Lower lobe of right lung (tissue), 2 donors: ENCODE measurements at regions not wholly inside any gene's neighbourhood (a gene's known extent, or its start where the extent isn't known, plus 50 kb on each side); places are given as distances from the start of the nearest gene placed in this dataset.

Experiments
- ATAC-seq, 2 donors: fragments of 200-7000 bp; cut with Tn5 transposase; one replicate each; pipeline ENCODE4 v1.9.1; 2020 to 2022; ENCODE audit warnings: mild to moderate bottlenecking in 2 of 2, moderate library complexity in 2 of 2
- DNase-seq: peaks from one replicate; pipeline ENCODE4 v3.0.0-alpha.2; 2020
- H3K27ac ChIP-seq: fragments of 200-600 bp; one replicate; pipeline ENCODE4 v1.8.0; 2022
- H3K27me3 ChIP-seq: fragments of 200-600 bp; one replicate; pipeline ENCODE4 v1.8.0; 2022; ENCODE audit warnings: low read depth
- H3K36me3 ChIP-seq: fragments of 200-600 bp; one replicate; pipeline ENCODE4 v1.8.0; 2022; ENCODE audit warnings: mild to moderate bottlenecking
- H3K4me1 ChIP-seq: fragments of 200-600 bp; one replicate; pipeline ENCODE4 v1.8.0; 2022
- H3K4me3 ChIP-seq: fragments of 200-600 bp; one replicate; pipeline ENCODE4 v1.8.0; 2022; ENCODE audit warnings: mild to moderate bottlenecking
- H3K9me3 ChIP-seq: fragments of 200-600 bp; one replicate; pipeline ENCODE4 v1.8.0; 2022
- intact Hi-C: fragments of 100-400 bp; cut with DNase I; formaldehyde crosslinking; loops from one replicate; pipeline ENCODE4 v1.11.0; 2022
- TF ChIP-seq, protein P1 (sequence below): fragments of 200-600 bp; IDR thresholded peaks from one replicate; pipeline ENCODE4 v1.8.0; 2022; ENCODE audit warnings: antibody characterized with exemption, mild to moderate bottlenecking
- donor health status: DM: no; HTN: yes; CAD: no; lungs with severe emphysema.

DNA sequence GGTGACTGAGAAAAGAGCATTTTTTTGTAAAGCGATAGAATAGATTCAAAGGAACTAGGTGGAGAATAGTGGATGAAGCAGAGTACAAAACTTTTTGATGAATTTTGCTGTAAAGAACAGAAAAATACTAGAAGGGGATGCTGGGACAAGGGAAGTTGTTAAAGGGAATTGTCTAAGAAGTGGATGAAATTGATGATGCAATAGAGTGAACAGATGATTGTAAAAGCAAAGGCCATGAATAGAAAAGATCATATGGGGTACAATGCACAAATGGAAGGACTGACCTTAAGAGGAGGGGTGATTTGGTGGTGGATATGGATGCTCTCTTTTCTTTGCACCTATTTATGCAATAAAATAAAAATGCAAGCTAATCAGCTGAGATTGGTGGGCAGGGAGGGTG, 262.7 kb upstream of the MAD2L1 start:
- H3K4me3 ChIP-seq: no peak overlapping the region
- no peaks in the 10 kb centered on the region for H3K9me3 ChIP-seq
- H3K36me3 ChIP-seq: no peaks in the 10 kb centered on the region
- H3K27ac ChIP-seq: no peak overlapping the region
- H3K27me3 ChIP-seq: no peaks in the 10 kb centered on the region
- ATAC-seq: no peak
- H3K4me1 ChIP-seq: no peaks in the 10 kb centered on the region
- intact Hi-C loops: no loop called here
- DNase-seq: no peak
- TF ChIP-seq, protein P1, sequence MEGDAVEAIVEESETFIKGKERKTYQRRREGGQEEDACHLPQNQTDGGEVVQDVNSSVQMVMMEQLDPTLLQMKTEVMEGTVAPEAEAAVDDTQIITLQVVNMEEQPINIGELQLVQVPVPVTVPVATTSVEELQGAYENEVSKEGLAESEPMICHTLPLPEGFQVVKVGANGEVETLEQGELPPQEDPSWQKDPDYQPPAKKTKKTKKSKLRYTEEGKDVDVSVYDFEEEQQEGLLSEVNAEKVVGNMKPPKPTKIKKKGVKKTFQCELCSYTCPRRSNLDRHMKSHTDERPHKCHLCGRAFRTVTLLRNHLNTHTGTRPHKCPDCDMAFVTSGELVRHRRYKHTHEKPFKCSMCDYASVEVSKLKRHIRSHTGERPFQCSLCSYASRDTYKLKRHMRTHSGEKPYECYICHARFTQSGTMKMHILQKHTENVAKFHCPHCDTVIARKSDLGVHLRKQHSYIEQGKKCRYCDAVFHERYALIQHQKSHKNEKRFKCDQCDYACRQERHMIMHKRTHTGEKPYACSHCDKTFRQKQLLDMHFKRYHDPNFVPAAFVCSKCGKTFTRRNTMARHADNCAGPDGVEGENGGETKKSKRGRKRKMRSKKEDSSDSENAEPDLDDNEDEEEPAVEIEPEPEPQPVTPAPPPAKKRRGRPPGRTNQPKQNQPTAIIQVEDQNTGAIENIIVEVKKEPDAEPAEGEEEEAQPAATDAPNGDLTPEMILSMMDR: no peak

DNA sequence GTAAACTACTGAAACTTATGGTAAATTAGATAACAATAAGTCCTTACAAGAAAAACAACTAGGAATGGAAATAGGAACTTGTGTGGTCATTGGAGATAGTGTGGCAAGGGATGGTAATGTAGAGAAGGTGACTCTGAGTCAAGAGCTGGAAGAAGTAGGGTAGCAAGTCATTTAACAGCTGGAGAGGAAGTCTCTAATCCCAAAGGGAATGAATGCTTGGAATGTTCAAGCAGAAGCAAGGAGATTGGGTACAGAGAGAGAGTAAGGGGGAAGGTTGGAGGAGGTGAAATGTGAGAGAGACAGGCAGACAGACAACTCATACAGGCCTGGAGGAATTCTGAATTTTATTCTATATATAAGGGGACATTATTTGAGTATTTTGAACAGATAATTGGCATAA, 260.6 kb upstream of the MAD2L1 start:
- no peak for ATAC-seq
- intact Hi-C loops: no loop called here
- TF ChIP-seq, protein P1: no peak
- Histone ChIP-seq H3K27ac (no peak overlapping the region), H3K4me3 (no peak overlapping the region), H3K36me3 (no peaks in the 10 kb centered on the region), H3K27me3 (no peaks in the 10 kb centered on the region), H3K9me3 (no peaks in the 10 kb centered on the region), H3K4me1 (no peaks in the 10 kb centered on the region)
- DNase-seq: no peak

DNA sequence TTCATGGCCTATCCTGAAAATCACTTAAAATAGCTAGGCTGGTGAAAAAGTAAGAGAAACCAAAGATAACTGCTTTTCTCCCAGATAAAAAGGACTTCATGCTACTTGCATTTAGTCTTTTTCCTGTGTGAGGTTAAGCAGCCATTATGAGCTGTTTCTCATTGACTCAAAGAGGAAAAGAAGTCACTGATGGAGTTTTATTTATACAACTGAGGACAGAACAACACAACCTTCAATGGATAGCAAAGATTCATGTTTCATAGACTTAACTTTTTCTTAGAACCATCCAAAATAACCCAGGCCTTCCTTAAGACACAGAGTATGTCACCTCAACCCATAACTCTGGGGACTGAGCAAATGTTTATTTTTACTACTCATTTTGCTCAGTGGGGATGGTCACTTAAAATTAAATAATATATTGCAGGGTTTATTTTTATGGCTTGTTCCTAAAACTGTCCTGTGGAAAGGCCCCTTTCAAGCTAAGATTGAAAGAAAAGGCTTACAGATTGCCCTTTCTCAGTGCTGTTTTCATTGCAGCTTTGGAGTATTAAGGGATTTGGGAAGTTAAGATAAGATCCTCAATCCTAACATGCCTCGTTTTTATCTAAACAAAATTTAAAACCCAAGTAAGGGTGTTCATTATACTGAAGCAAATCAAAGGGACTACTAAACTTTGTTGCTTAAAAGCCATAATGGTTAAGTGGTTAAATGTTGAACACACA, 252.6 kb upstream of the MAD2L1 start:
- ATAC-seq: no peak
- H3K4me1 ChIP-seq: no peaks in the 10 kb centered on the region
- TF ChIP-seq, protein P1: no peak
- no peaks in the 10 kb centered on the region for H3K36me3 ChIP-seq
- H3K4me3 ChIP-seq: no peak overlapping the region
- H3K27ac ChIP-seq: no peak overlapping the region
- intact Hi-C loops: no loop called here
- no peaks in the 10 kb centered on the region for H3K9me3 ChIP-seq
- DNase-seq: no peak
- no peaks in the 10 kb centered on the region for H3K27me3 ChIP-seq

DNA sequence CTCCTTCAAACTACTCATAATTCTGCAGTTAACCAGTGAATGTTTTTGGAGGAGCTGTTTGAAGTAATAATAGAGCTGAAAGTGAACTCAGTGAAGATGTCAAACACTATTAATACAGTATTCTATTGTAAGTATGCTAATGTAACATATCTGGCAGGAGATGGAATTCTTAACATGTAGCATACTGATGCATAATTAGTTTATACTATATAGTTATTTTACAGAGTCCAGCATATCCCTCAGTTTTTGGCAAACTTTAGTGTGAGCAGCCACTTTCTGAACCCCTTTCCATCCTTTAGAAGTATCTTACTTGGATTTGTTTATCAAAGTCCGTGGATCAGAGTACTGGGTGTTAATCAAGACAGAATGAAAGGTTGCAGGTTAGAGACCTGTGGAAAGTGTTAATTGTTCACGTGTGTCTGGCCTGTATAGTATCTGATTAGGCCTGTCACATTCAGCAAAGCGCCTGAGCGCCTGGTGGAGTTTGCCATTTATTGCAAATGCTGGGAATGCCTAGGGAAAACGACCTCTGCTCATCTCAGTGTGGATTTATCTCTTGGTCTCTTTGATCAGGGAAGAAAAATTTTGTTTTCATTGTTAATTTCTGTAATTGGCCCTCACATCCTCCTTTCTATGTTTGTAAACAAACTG, 251.7 kb upstream of the MAD2L1 start:
- ATAC-seq (no peak), DNase-seq (no peak)
- intact Hi-C loops: no loop called here
- H3K4me3 ChIP-seq: no peak overlapping the region
- H3K4me1 ChIP-seq: no peaks in the 10 kb centered on the region
- TF ChIP-seq, protein P1: no peak
- H3K9me3 ChIP-seq: no peaks in the 10 kb centered on the region
- no peaks in the 10 kb centered on the region for H3K27me3 ChIP-seq
- H3K36me3 ChIP-seq: no peaks in the 10 kb centered on the region
- no peak overlapping the region for H3K27ac ChIP-seq

DNA sequence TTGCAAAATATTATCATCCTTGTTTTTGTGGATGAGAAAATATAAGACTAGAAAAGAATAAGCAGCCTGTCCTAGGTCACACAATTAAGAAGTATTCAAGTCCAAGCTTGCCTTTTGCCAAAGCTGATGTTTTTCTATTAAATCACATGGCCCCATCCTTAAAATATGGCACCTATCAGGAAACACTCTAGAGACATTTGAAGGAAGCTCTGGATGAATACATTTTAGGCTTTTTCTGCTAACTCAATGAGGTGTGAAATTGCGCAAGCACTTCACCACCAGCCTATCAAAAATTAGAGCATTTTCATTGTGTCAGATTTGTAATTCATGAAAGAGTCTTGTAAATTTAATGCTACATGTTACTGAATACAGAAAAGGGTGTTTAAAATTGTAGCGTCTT, 251.1 kb upstream of the MAD2L1 start:
- Histone ChIP-seq H3K36me3 (no peaks in the 10 kb centered on the region), H3K27ac (no peak overlapping the region), H3K9me3 (no peaks in the 10 kb centered on the region), H3K4me3 (no peak overlapping the region), H3K4me1 (no peaks in the 10 kb centered on the region), H3K27me3 (no peaks in the 10 kb centered on the region)
- intact Hi-C loops: no loop called here
- TF ChIP-seq, protein P1: no peak
- DNase-seq (no peak), ATAC-seq (peak; percentile 31 to 34)
